Cardiac muscle cell (in vitro differentiated cells and primary cell): ENCODE measurements at regions not wholly inside any gene's neighbourhood (a gene's known extent, or its start where the extent isn't known, plus 50 kb on each side); places are given as distances from the start of the nearest gene placed in this dataset.

Experiments used
- DNase-seq, 2 donors: peaks; one replicate each; pipeline versions ENCODE4 v3.0.0 to v3.0.0-alpha.2; 2010 to 2017; ENCODE audit warnings: low read depth in 1 of 2, low spot score in 1 of 2
- H3K27ac ChIP-seq: fragments of 200-600 bp; sonication (generic); 2 replicates; pipeline ENCODE4 v1.5.1; 2016
- H3K27me3 ChIP-seq: fragments of 200-600 bp; sonication (generic); 2 replicates; pipeline ENCODE4 v1.6.0; 2016; ENCODE audit warnings: control low read depth
- H3K36me3 ChIP-seq: fragments of 200-600 bp; sonication (generic); 2 replicates; pipeline ENCODE4 v1.5.1; 2016; ENCODE audit warnings: control low read depth
- H3K4me1 ChIP-seq: fragments of 200-600 bp; sonication (generic); 2 replicates; pipeline ENCODE4 v1.8.1; 2017; ENCODE audit warnings: low read depth, mild to moderate bottlenecking, mixed run types
- H3K4me3 ChIP-seq: fragments of 200-600 bp; sonication (generic); 2 replicates; pipeline ENCODE4 v1.5.1; 2016; ENCODE audit warnings: mild to moderate bottlenecking
- H3K9me3 ChIP-seq: fragments of 200-600 bp; sonication (generic); 2 replicates; pipeline ENCODE4 v1.5.1; 2017; ENCODE audit warnings: low read depth, mild to moderate bottlenecking, control low read depth
- TF ChIP-seq, protein P1 (sequence below): IDR thresholded peaks from 2 replicates; pipeline ENCODE4 v1.5.1; 2012; ENCODE audit warnings: low read depth, mild to moderate bottlenecking, low read length

DNA sequence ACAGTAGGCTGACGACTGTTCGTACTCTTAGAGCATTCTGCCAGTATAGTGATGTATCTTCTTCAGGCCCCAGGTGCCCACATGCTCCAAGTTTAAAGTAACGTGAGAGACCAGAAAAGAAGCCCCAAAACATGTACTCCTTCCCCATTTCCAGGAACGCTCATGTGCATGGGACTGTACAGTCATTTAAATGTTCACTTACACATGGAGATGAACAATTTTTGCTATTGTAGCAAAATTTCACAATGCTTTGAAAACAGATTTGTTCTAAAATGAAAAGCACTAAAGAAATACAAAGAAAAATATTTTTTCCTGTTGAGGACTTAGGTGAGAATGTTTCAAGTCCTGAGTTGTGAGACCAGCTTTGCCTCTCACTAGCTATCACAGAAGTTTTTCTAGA, 269.3 kb upstream of the PRDM1 start:
- Histone ChIP-seq H3K4me1 (no peaks in the 10 kb centered on the region), H3K4me3 (no peak overlapping the region), H3K9me3 (no peaks in the 10 kb centered on the region), H3K27ac (no peak overlapping the region), H3K36me3 (no peaks in the 10 kb centered on the region), H3K27me3 (no peaks in the 10 kb centered on the region)
- no peak for DNase-seq
- TF ChIP-seq, protein P1, sequence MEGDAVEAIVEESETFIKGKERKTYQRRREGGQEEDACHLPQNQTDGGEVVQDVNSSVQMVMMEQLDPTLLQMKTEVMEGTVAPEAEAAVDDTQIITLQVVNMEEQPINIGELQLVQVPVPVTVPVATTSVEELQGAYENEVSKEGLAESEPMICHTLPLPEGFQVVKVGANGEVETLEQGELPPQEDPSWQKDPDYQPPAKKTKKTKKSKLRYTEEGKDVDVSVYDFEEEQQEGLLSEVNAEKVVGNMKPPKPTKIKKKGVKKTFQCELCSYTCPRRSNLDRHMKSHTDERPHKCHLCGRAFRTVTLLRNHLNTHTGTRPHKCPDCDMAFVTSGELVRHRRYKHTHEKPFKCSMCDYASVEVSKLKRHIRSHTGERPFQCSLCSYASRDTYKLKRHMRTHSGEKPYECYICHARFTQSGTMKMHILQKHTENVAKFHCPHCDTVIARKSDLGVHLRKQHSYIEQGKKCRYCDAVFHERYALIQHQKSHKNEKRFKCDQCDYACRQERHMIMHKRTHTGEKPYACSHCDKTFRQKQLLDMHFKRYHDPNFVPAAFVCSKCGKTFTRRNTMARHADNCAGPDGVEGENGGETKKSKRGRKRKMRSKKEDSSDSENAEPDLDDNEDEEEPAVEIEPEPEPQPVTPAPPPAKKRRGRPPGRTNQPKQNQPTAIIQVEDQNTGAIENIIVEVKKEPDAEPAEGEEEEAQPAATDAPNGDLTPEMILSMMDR: no peak

DNA sequence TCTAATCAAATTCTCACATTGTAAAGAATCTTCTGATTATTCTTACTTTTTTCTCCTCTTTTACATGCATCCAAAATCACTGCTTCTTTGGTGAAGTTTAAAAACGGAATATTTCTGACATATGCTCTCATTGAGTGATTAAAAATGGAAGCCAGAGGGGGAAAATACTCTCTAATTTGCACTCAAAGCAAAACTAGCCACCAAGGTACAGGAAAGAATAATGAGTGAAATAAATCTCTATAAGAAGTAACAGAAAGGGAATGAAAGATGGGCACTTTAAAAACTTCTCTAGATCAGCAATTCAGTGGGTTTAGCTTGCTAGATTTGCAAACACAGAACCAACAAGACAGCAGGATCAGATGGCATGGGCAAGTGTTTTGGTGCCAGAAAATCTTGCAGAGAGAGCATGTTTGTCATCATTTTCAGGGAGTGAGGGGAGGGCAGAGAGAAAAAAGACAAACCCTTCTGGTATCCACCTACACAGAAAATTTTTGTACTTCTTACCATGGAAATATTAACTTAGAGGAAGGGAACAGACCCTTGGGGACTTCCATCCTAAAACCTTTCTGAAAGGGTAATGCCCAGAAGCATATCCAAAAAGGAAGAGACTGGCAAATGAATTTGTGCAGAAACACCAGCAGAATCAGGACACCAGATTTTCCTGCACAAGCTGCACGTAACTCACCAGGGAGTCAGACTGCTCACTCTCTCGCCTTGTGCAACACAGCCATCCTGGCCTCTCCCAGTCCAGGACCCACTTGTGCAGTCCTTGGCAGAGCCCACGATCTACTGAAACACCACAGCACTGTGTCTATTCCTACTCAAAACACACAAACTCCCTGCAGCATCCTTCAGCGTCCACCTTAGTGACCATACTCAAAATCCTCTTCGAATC, 270.2 kb upstream of the PRDM1 start:
- peaks cover 3% of the 10 kb centered on the region for H3K4me1 ChIP-seq
- H3K27me3 ChIP-seq: no peaks in the 10 kb centered on the region
- DNase-seq: no peak
- H3K36me3 ChIP-seq: no peaks in the 10 kb centered on the region
- no peak overlapping the region for H3K27ac ChIP-seq
- TF ChIP-seq, protein P1: no peak
- H3K4me3 ChIP-seq: no peak overlapping the region
- no peaks in the 10 kb centered on the region for H3K9me3 ChIP-seq

GRCh38 chr6:105814745-105815536, 271.2 kb upstream of the PRDM1 start:
- Histone ChIP-seq H3K9me3 (no peaks in the 10 kb centered on the region), H3K4me1 (peaks cover 12% of the 10 kb centered on the region), H3K36me3 (no peaks in the 10 kb centered on the region), H3K27me3 (no peaks in the 10 kb centered on the region), H3K4me3 (no peak overlapping the region), H3K27ac (no peak overlapping the region)
- no peak for DNase-seq
- TF ChIP-seq, protein P1: no peak

- Histone ChIP-seq H3K4me3 (no peak overlapping the region), H3K27ac (no peak overlapping the region), H3K27me3 (no peaks in the 10 kb centered on the region), H3K4me1 (peaks cover 15% of the 10 kb centered on the region), H3K9me3 (no peaks in the 10 kb centered on the region), H3K36me3 (no peaks in the 10 kb centered on the region)
- TF ChIP-seq, protein P1: no peak
- DNase-seq: no peak
Measured at GRCh38 chr6:105810922-105811482, 275.1 kb upstream of the PRDM1 start.

- no peak overlapping the region for H3K27ac ChIP-seq
- TF ChIP-seq, protein P1: no peak
- H3K36me3 ChIP-seq: no peaks in the 10 kb centered on the region
- H3K27me3 ChIP-seq: no peaks in the 10 kb centered on the region
- no peak overlapping the region for H3K4me3 ChIP-seq
- no peaks in the 10 kb centered on the region for H3K9me3 ChIP-seq
- H3K4me1 ChIP-seq: peaks cover 15% of the 10 kb centered on the region
- peak in 1 of 2 donors; percentile 25 for DNase-seq
Measured at GRCh38 chr6:105810105-105810921, 275.8 kb upstream of the PRDM1 start.
